Hepatocyte (in vitro differentiated cells): ENCODE measurements at regions not wholly inside any gene's neighbourhood (a gene's known extent, or its start where the extent isn't known, plus 50 kb on each side); places are given as distances from the start of the nearest gene placed in this dataset.
"Not testable (repeated sequence)": the region's sequence is repeated elsewhere in the genome, so short reads cannot be mapped to it uniquely, and the experiment has no call there.

Experiments used
- DNase-seq: peaks from one replicate; pipeline ENCODE4 v3.0.0-alpha.2; 2016; ENCODE audit warnings: low spot score
- H2AFZ ChIP-seq: fragments of 200-600 bp; sonication (generic); 2 replicates; pipeline ENCODE4 v1.6.0; 2016; ENCODE audit warnings: antibody characterized with exemption, mild to moderate bottlenecking
- H3K27ac ChIP-seq: fragments of 200-600 bp; sonication (generic); 2 replicates; pipeline ENCODE4 v1.5.1; 2016; ENCODE audit warnings: mild to moderate bottlenecking
- H3K27me3 ChIP-seq: fragments of 200-600 bp; sonication (generic); 2 replicates; pipeline ENCODE4 v1.6.1; 2016
- H3K36me3 ChIP-seq: fragments of 200-600 bp; sonication (generic); replicated peaks from 2 replicates; pipeline ENCODE4 v1.5.1; 2016; ENCODE audit warnings: low read depth; ENCODE audit not compliant: insufficient read depth
- H3K4me1 ChIP-seq: fragments of 200-600 bp; sonication (generic); 2 replicates; pipeline ENCODE4 v1.5.1; 2016; ENCODE audit warnings: mild to moderate bottlenecking, moderate library complexity; ENCODE audit not compliant: insufficient read depth
- H3K4me2 ChIP-seq: fragments of 200-600 bp; sonication (generic); 2 replicates; pipeline ENCODE4 v1.6.0; 2016
- H3K4me3 ChIP-seq: fragments of 200-600 bp; sonication (generic); 2 replicates; pipeline ENCODE4 v1.5.1; 2016; ENCODE audit warnings: mild to moderate bottlenecking
- H3K79me2 ChIP-seq: fragments of 200-600 bp; sonication (generic); 2 replicates; pipeline ENCODE4 v1.6.0; 2017; ENCODE audit warnings: mild to moderate bottlenecking
- H3K9me2 ChIP-seq: fragments of 200-600 bp; sonication (generic); replicated peaks from 2 replicates; pipeline ENCODE4 v1.6.0; 2017; ENCODE audit warnings: mild to moderate bottlenecking; ENCODE audit not compliant: insufficient read depth
- H3K9me3 ChIP-seq: fragments of 200-600 bp; sonication (generic); 2 replicates; pipeline ENCODE4 v1.5.1; 2016; ENCODE audit warnings: low read depth, mild to moderate bottlenecking
- H4K20me1 ChIP-seq: fragments of 200-600 bp; sonication (generic); 2 replicates; pipeline ENCODE4 v1.6.0; 2016; ENCODE audit warnings: mild to moderate bottlenecking; ENCODE audit not compliant: insufficient read depth, poor library complexity, severe bottlenecking
- CTCF ChIP-seq: fragments of 200-600 bp; sonication (generic); IDR thresholded peaks from 2 replicates; pipeline ENCODE4 v1.5.1; 2016; ENCODE audit warnings: antibody characterized with exemption, mild to moderate bottlenecking; ENCODE audit not compliant: poor library complexity
- EZH2 ChIP-seq: fragments of 200-600 bp; sonication (generic); IDR thresholded peaks from 2 replicates; pipeline ENCODE4 v1.6.1; 2016; ENCODE audit warnings: antibody characterized with exemption, mild to moderate bottlenecking, borderline replicate concordance
- EZH2phosphoT487 ChIP-seq: fragments of 200-600 bp; sonication (generic); IDR thresholded peaks from one replicate; pipeline ENCODE4 v1.6.1; 2018; ENCODE audit warnings: antibody characterized with exemption, mild to moderate bottlenecking, low read depth, moderate library complexity; ENCODE audit not compliant: unreplicated experiment, severe bottlenecking
- WGBS: methylation state at CpG from one replicate; pipeline ENCODE4 v1.1.6; 2016; ENCODE audit warnings: low lambda C conversion rate; ENCODE audit errors: missing lambda C conversion rate; 5-methylcytosine and 5-hydroxymethylcytosine counted together

- no peaks in the 10 kb centered on the region for H3K9me3 ChIP-seq
- DNase-seq: no peak
- H3K4me2 ChIP-seq: no peak overlapping the region
- H3K27ac ChIP-seq: no peak overlapping the region
- no peaks in the 10 kb centered on the region for H3K9me2 ChIP-seq
- no peaks in the 10 kb centered on the region for H3K4me1 ChIP-seq
- no peak overlapping the region for H2AFZ ChIP-seq
- no peaks in the 10 kb centered on the region for H3K27me3 ChIP-seq
- WGBS: 90% methylated on average over 15 of the region's 15 CpGs
- no peaks in the 10 kb centered on the region for H3K36me3 ChIP-seq
- TF ChIP-seq EZH2 (no peak), EZH2phosphoT487 (no peak), CTCF (no peak)
- no peaks in the 10 kb centered on the region for H4K20me1 ChIP-seq
- no peak overlapping the region for H3K4me3 ChIP-seq
- no peaks in the 10 kb centered on the region for H3K79me2 ChIP-seq
These were observed 198.9 kb downstream of the ASMT start for GRCh38 chrX:1813809-1814208.

- Histone ChIP-seq H3K9me2 (no peaks in the 10 kb centered on the region), H3K36me3 (no peaks in the 10 kb centered on the region), H3K4me2 (no peak overlapping the region), H3K27ac (no peak overlapping the region), H2AFZ (no peak overlapping the region), H3K79me2 (no peaks in the 10 kb centered on the region), H3K9me3 (no peaks in the 10 kb centered on the region), H3K4me1 (no peaks in the 10 kb centered on the region), H3K27me3 (no peaks in the 10 kb centered on the region), H4K20me1 (no peaks in the 10 kb centered on the region), H3K4me3 (no peak overlapping the region)
- DNase-seq: no peak
- 95% methylated on average over 15 of the region's 15 CpGs for WGBS
- TF ChIP-seq EZH2phosphoT487 (no peak), CTCF (no peak), EZH2 (no peak)
These were observed 200.8 kb downstream of the ASMT start for GRCh38 chrX:1815456-1816175.

DNA sequence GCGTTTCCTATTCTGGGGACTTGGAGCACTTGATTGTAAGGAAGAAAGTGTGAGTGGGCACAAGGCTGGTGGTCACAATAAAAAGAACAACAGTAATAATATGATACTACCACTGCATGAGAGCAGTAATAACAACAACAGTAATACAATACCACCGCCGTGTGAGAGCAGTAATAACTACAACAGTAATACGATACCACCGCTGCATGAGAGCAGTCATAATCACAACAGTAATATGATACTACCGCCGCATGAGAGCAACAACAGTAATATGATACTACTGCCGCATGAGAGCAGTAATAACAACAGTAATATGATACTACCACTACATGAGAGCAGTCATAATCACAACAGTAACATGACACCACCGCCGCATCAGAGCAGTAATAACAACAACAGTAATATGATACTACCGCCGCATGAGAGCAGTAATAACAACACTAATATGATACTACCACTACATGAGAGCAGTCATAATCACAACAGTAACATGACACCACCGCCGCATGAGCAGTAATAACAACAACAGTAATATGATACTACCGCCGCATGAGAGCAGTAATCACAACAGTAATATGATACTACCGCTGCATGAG, 201.6 kb downstream of the ASMT start:
- not testable (repeated sequence) for H3K4me2 ChIP-seq, H3K79me2 ChIP-seq, H3K9me3 ChIP-seq, H3K4me3 ChIP-seq, H4K20me1 ChIP-seq, H3K36me3 ChIP-seq, H3K27ac ChIP-seq, H3K27me3 ChIP-seq, DNase-seq, H2AFZ ChIP-seq, H3K9me2 ChIP-seq, H3K4me1 ChIP-seq
- 91% methylated on average over 17 of the region's 17 CpGs for WGBS

GRCh38 chrX:1821846-1822245, 207.0 kb downstream of the ASMT start:
- Histone ChIP-seq H3K4me2 (no peak overlapping the region), H3K4me3 (no peak overlapping the region), H3K9me3 (no peaks in the 10 kb centered on the region), H3K27ac (no peak overlapping the region), H4K20me1 (no peaks in the 10 kb centered on the region), H3K9me2 (no peaks in the 10 kb centered on the region), H3K27me3 (no peaks in the 10 kb centered on the region), H3K79me2 (no peaks in the 10 kb centered on the region), H2AFZ (no peak overlapping the region), H3K4me1 (no peaks in the 10 kb centered on the region), H3K36me3 (no peaks in the 10 kb centered on the region)
- 95% methylated on average over 8 of the region's 8 CpGs for WGBS
- no peak for DNase-seq
- TF ChIP-seq CTCF: no peak
- no peak for TF ChIP-seq EZH2
- TF ChIP-seq EZH2phosphoT487: no peak
